ENCODE measurements at regions not wholly inside any gene's neighbourhood (a gene's known extent, or its start where the extent isn't known, plus 50 kb on each side); places are given as distances from the start of the nearest gene placed in this dataset.

DNA sequence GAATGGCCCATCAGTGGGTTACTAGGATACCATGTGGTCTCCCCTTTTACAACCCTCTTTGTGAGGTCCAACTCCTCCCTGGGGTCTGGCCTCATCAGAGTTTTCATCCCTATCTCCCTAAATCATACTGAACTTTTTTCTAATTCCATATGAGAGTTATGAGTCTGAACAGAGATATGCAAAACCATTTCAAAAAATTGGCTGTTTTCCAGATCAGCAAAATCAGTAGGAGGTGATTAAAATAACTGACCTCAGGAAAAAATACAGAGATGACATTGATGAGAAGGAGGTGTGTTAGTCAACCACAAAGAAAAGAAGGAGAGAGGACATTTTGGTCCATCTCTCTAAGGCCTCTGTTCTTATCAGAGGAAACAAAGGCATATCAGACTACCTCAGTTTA is 200.8 kb upstream of the CFAP20DC start:
- no peak for TF ChIP-seq EZH2 (IDR thresholded peaks at IDR 0.05; ENCODE audit: borderline replicate concordance, low read depth, low read length, poor library complexity, severe bottlenecking)
- TF ChIP-seq, protein P1, sequence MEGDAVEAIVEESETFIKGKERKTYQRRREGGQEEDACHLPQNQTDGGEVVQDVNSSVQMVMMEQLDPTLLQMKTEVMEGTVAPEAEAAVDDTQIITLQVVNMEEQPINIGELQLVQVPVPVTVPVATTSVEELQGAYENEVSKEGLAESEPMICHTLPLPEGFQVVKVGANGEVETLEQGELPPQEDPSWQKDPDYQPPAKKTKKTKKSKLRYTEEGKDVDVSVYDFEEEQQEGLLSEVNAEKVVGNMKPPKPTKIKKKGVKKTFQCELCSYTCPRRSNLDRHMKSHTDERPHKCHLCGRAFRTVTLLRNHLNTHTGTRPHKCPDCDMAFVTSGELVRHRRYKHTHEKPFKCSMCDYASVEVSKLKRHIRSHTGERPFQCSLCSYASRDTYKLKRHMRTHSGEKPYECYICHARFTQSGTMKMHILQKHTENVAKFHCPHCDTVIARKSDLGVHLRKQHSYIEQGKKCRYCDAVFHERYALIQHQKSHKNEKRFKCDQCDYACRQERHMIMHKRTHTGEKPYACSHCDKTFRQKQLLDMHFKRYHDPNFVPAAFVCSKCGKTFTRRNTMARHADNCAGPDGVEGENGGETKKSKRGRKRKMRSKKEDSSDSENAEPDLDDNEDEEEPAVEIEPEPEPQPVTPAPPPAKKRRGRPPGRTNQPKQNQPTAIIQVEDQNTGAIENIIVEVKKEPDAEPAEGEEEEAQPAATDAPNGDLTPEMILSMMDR (conservative IDR thresholded peaks at IDR 0.05; ENCODE audit: low read depth, low read length), result no peak
